H9 (cell line): ENCODE measurements at regions not wholly inside any gene's neighbourhood (a gene's known extent, or its start where the extent isn't known, plus 50 kb on each side); places are given as distances from the start of the nearest gene placed in this dataset.

Source experiments
- DNase-seq: peaks from one replicate; pipeline ENCODE4 v3.0.0-alpha.2; 2017
- H2AFZ ChIP-seq: one replicate; pipeline ENCODE4 v1.6.1; 2013; ENCODE audit warnings: mild to moderate bottlenecking, low read length, control low read depth, moderate library complexity
- H2AK5ac ChIP-seq: 2 replicates; pipeline ENCODE4 v1.6.1; 2013; ENCODE audit warnings: low read length, control low read depth, mixed read lengths; ENCODE audit not compliant: insufficient read length
- H2BK120ac ChIP-seq: one replicate; pipeline ENCODE4 v1.6.1; 2013; ENCODE audit warnings: low read depth, mild to moderate bottlenecking, low read length, control low read depth, inconsistent platforms; ENCODE audit not compliant: poor library complexity, severe bottlenecking
- H2BK12ac ChIP-seq: 2 replicates; pipeline ENCODE4 v1.6.1; 2013; ENCODE audit warnings: low read length, control low read depth, mixed read lengths, low read depth; ENCODE audit not compliant: insufficient read length
- H2BK15ac ChIP-seq: 2 replicates; pipeline ENCODE4 v1.6.1; 2013; ENCODE audit warnings: low read depth, low read length, control low read depth
- H2BK20ac ChIP-seq: one replicate; pipeline ENCODE4 v1.6.1; 2013; ENCODE audit warnings: low read depth, mild to moderate bottlenecking, low read length, control low read depth, inconsistent platforms; ENCODE audit not compliant: poor library complexity, severe bottlenecking
- H2BK5ac ChIP-seq: 2 replicates; pipeline ENCODE4 v1.6.1; 2013; ENCODE audit warnings: low read length, control low read depth, mixed read lengths; ENCODE audit not compliant: insufficient read length
- H3K14ac ChIP-seq: 2 replicates; pipeline ENCODE4 v1.6.1; 2013; ENCODE audit warnings: low read length, control low read depth; ENCODE audit not compliant: insufficient read depth
- H3K18ac ChIP-seq: 2 replicates; pipeline ENCODE4 v1.6.1; 2013; ENCODE audit warnings: low read depth, mild to moderate bottlenecking, mixed read lengths, low read length, control low read depth; ENCODE audit not compliant: insufficient read length
- H3K23ac ChIP-seq: 2 replicates; pipeline ENCODE4 v1.6.1; 2013; ENCODE audit warnings: low read length, control low read depth, mixed read lengths, low read depth; ENCODE audit not compliant: insufficient read length
- H3K23me2 ChIP-seq: 2 replicates; pipeline ENCODE4 v1.6.1; 2013; ENCODE audit warnings: low read depth, mild to moderate bottlenecking, mixed read lengths, low read length, control low read depth; ENCODE audit not compliant: insufficient read length, poor library complexity, severe bottlenecking
- H3K27ac ChIP-seq: 2 replicates; pipeline ENCODE4 v1.5.1; 2013; ENCODE audit warnings: low read length, control low read depth, mixed read lengths, low read depth; ENCODE audit not compliant: insufficient read length
- H3K27me3 ChIP-seq: 2 replicates; pipeline ENCODE4 v1.6.1; 2013; ENCODE audit warnings: low read length, control low read depth, inconsistent platforms; ENCODE audit not compliant: insufficient read depth
- H3K4ac ChIP-seq: 2 replicates; pipeline ENCODE4 v1.6.1; 2013; ENCODE audit warnings: low read depth, mild to moderate bottlenecking, control low read depth, inconsistent platforms, low read length, moderate library complexity
- H3K4me1 ChIP-seq: 2 replicates; pipeline ENCODE4 v1.6.1; 2013; ENCODE audit warnings: low read length, control low read depth, inconsistent platforms; ENCODE audit not compliant: insufficient read depth
- H3K4me2 ChIP-seq: 2 replicates; pipeline ENCODE4 v1.6.1; 2013; ENCODE audit warnings: low read length, control low read depth, mixed read lengths; ENCODE audit not compliant: insufficient read length, insufficient read depth
- H3K56ac ChIP-seq: 2 replicates; pipeline ENCODE4 v1.6.1; 2013; ENCODE audit warnings: low read depth, mild to moderate bottlenecking, mixed read lengths, low read length, control low read depth; ENCODE audit not compliant: insufficient read length
- H3K79me1 ChIP-seq: 2 replicates; pipeline ENCODE4 v1.6.1; 2013; ENCODE audit warnings: low read depth, mild to moderate bottlenecking, moderate library complexity, low read length, control low read depth, inconsistent platforms; ENCODE audit not compliant: insufficient read depth, poor library complexity, severe bottlenecking
- H3K79me2 ChIP-seq: 2 replicates; pipeline ENCODE4 v1.6.1; 2013; ENCODE audit warnings: low read length, control low read depth, inconsistent platforms; ENCODE audit not compliant: insufficient read depth
- H3K9ac ChIP-seq: 2 replicates; pipeline ENCODE4 v1.6.1; 2013; ENCODE audit warnings: low read length, control low read depth, mixed read lengths; ENCODE audit not compliant: insufficient read length; ENCODE audit errors: extremely low read depth
- H3K9me3 ChIP-seq: one replicate; pipeline ENCODE4 v1.6.1; 2013; ENCODE audit warnings: low read depth, low read length, inconsistent platforms; ENCODE audit not compliant: control insufficient read depth
- H3T11ph ChIP-seq: one replicate; pipeline ENCODE4 v1.6.1; 2013; ENCODE audit warnings: mild to moderate bottlenecking, low read length, control low read depth, inconsistent platforms
- H4K20me1 ChIP-seq: one replicate; pipeline ENCODE4 v1.6.1; 2013; ENCODE audit not compliant: control insufficient read depth, insufficient read length, insufficient read depth
- H4K5ac ChIP-seq: 2 replicates; pipeline ENCODE4 v1.6.1; 2013; ENCODE audit warnings: low read depth, mild to moderate bottlenecking, mixed read lengths, low read length, control low read depth; ENCODE audit not compliant: insufficient read length
- H4K8ac ChIP-seq: replicated peaks from 2 replicates; pipeline ENCODE4 v1.6.1; 2013; ENCODE audit warnings: low read length, control low read depth, mixed read lengths, low read depth; ENCODE audit not compliant: insufficient read length
- H4K91ac ChIP-seq: 2 replicates; pipeline ENCODE4 v1.6.1; 2013; ENCODE audit warnings: low read depth, mild to moderate bottlenecking, moderate library complexity, mixed read lengths, low read length, control low read depth; ENCODE audit not compliant: insufficient read length
- H3K27ac Mint-ChIP-seq, 3 experiments: 2 replicates in 2 of 3; 3 replicates in 1 of 3; pipeline ENCODE4 v1.8.0; 2020 to 2021; ENCODE audit warnings: mixed read lengths in 3 of 3, mild to moderate bottlenecking in 1 of 3, moderate library complexity in 1 of 3
- H3K27me3 Mint-ChIP-seq: 2 replicates; pipeline ENCODE4 v1.8.0; 2021; ENCODE audit warnings: low read depth, mild to moderate bottlenecking, moderate library complexity, mixed read lengths
- H3K36me3 Mint-ChIP-seq, 3 experiments: 2 replicates in 2 of 3; 3 replicates in 1 of 3; pipeline ENCODE4 v1.8.0; 2020 to 2021; ENCODE audit warnings: low read depth in 3 of 3, mixed read lengths in 3 of 3; ENCODE audit not compliant: insufficient read depth in 1 of 3
- H3K4me1 Mint-ChIP-seq, 2 experiments: 2 replicates each; pipeline ENCODE4 v1.8.0; 2020; ENCODE audit warnings: mixed read lengths in 2 of 2
- H3K4me3 Mint-ChIP-seq, 2 experiments: 2 replicates in 1 of 2; 3 replicates in 1 of 2; pipeline ENCODE4 v1.8.0; 2020 to 2021; ENCODE audit warnings: mild to moderate bottlenecking in 2 of 2, mixed read lengths in 2 of 2, moderate library complexity in 1 of 2
- H3K9me3 Mint-ChIP-seq, 2 experiments: 2 replicates in 1 of 2; 3 replicates in 1 of 2; pipeline ENCODE4 v1.8.0; 2020; ENCODE audit warnings: mild to moderate bottlenecking in 2 of 2, mixed read lengths in 2 of 2, moderate library complexity in 1 of 2
- CTCF ChIP-seq: fragments of 200-600 bp; sonication (generic); conservative IDR thresholded peaks from 3 replicates; pipeline ENCODE4 v1.8.0; 2021; ENCODE audit warnings: antibody characterized with exemption, mild to moderate bottlenecking
- WGBS: extraction: QIAGEN DNeasy Blood & Tissue Kit; methylation state at CpG from one replicate; pipeline ENCODE4 v1.1.7; 2013; ENCODE audit warnings: missing lambda C conversion rate, low lambda C conversion rate, mixed read lengths; ENCODE audit not compliant: insufficient read length; ENCODE audit errors: extremely low coverage; 5-methylcytosine and 5-hydroxymethylcytosine counted together

DNA sequence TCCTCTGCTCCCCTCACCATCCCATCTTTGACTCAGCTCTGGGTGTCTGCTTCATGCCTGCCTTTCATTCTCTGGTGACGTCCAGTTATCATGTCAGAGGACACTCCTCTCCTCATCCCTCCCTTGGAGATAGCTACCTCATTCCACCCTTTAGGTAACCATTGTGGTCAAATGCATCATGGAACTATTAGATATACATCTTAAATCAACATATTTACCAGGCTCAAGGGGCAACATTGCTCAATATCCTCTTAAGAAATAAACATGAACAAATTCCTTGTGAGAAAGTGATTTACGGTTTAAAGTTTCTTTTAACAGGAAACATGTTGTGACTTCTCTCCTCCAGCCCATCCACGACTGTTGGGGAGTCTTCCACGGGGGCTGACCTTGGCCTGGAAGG is 511.6 kb upstream of the IGFBP3 start:
- Histone ChIP-seq H3K4me2 (no peak overlapping the region), H3K23ac (no peak overlapping the region), H3K23me2 (no peaks in the 10 kb centered on the region), H2BK5ac (no peak overlapping the region), H2BK15ac (no peak overlapping the region), H3K4ac (no peak overlapping the region), H3K79me2 (no peaks in the 10 kb centered on the region), H3T11ph (no peak overlapping the region), H4K8ac (no peak overlapping the region), H3K56ac (no peak overlapping the region), H3K14ac (no peak overlapping the region), H3K9ac (no peak overlapping the region), H3K9me3 (no peaks in the 10 kb centered on the region), H3K27ac (no peak overlapping the region), H2AFZ (no peak overlapping the region), H3K79me1 (no peaks in the 10 kb centered on the region), H2AK5ac (no peak overlapping the region), H2BK20ac (no peak overlapping the region), H2BK120ac (no peak overlapping the region), H4K5ac (no peak overlapping the region), H4K20me1 (no peaks in the 10 kb centered on the region), H2BK12ac (no peak overlapping the region), H3K18ac (no peak overlapping the region), H3K4me1 (no peaks in the 10 kb centered on the region), H3K27me3 (no peaks in the 10 kb centered on the region), H4K91ac (no peak overlapping the region)
- Mint-ChIP-seq H3K27ac (no peak overlapping the region), H3K27me3 (no peaks in the 10 kb centered on the region; the same call in none of the 2 replicates), H3K9me3 (peaks cover 19 to 33% of the 10 kb centered on the region in 2 experiments), H3K4me3 (no peak overlapping the region), H3K36me3 (peaks cover 4 to 16% (median 6%) of the 10 kb centered on the region in 3 experiments; a peak in 5 of 7 replicates), H3K4me1 (no peaks in the 10 kb centered on the region)
- no peak for DNase-seq
- TF ChIP-seq CTCF = no peak
- no CpG with 5 or more reads among the region's 4 CpGs for WGBS
